Upper lobe of left lung (tissue), 6 donors: ENCODE measurements at regions not wholly inside any gene's neighbourhood (a gene's known extent, or its start where the extent isn't known, plus 50 kb on each side); places are given as distances from the start of the nearest gene placed in this dataset.
A peak's percentile ranks its signal among the peaks of the same experiment; 100 is the strongest.
"Not testable (repeated sequence)": the region's sequence is repeated elsewhere in the genome, so short reads cannot be mapped to it uniquely, and the experiment has no call there.

Experiments
- ATAC-seq, 2 donors: fragments of 200-7000 bp; cut with Tn5 transposase; one replicate each; pipeline ENCODE4 v1.9.1; 2022; ENCODE audit warnings: mild to moderate bottlenecking in 2 of 2, moderate library complexity in 2 of 2; ENCODE audit not compliant: low FRiP score in 2 of 2
- DNase-seq, 2 donors: peaks; one replicate each; pipeline ENCODE4 v3.0.0-alpha.2; 2019 to 2020
- H3K27ac ChIP-seq, 4 donors: fragments of 200-600 bp; sonication (generic); one replicate each; pipeline ENCODE4 v1.5.1; 2016 to 2019
- H3K27me3 ChIP-seq, 4 donors: fragments of 200-600 bp; sonication (generic); one replicate each; pipeline ENCODE4 v1.5.1; 2017 to 2019
- H3K36me3 ChIP-seq, 4 donors: fragments of 200-600 bp; sonication (generic); one replicate each; pipeline ENCODE4 v1.5.1; 2016 to 2019
- H3K4me1 ChIP-seq, 4 donors: fragments of 200-600 bp; sonication (generic); one replicate each; pipeline ENCODE4 v1.5.1; 2018 to 2019
- H3K4me3 ChIP-seq, 4 donors: fragments of 200-600 bp; sonication (generic); one replicate each; pipeline ENCODE4 v1.5.1; 2017 to 2019; ENCODE audit warnings: mild to moderate bottlenecking in 2 of 4, moderate library complexity in 1 of 4
- H3K9me3 ChIP-seq, 4 donors: fragments of 200-600 bp; sonication (generic); one replicate each; pipeline ENCODE4 v1.5.1; 2018 to 2019
- EP300 ChIP-seq, 4 donors: sonication (generic); formaldehyde crosslinking; IDR thresholded peaks; one replicate each; pipeline ENCODE4 v1.5.1; 2017; ENCODE audit warnings: antibody characterized with exemption in 4 of 4, control low read depth in 2 of 4
- POLR2A ChIP-seq, 4 donors: fragments of 450-650 bp; IDR thresholded peaks; one replicate each; pipeline ENCODE4 v1.5.1; 2016 to 2017; ENCODE audit warnings: antibody characterized with exemption in 4 of 4, mild to moderate bottlenecking in 2 of 4
- POLR2AphosphoS5 ChIP-seq, 2 donors: sonication (generic); formaldehyde crosslinking; IDR thresholded peaks; one replicate each; pipeline ENCODE4 v1.5.1; 2017; ENCODE audit warnings: antibody characterized with exemption in 2 of 2
- WGBS, 2 donors: methylation state at CpG; one replicate each; pipeline ENCODE4 v1.1.5; 2017 to 2018; 5-methylcytosine and 5-hydroxymethylcytosine counted together
- TF ChIP-seq, protein P1 (sequence below), 6 experiments: fragments of 450-650 bp in 4 of 6; fragments of 200-600 bp in 2 of 6; sonication (generic) in 2 of 6; IDR thresholded peaks; one replicate each; pipeline ENCODE4 v1.5.1; 2016 to 2019; ENCODE audit warnings: antibody characterized with exemption in 6 of 6
- donor health status: DM: no; HTN: no; CAD: no; lungs with moderate emphysema.
- donor health status: DM: no; HTN: yes; CAD: no; lungs with severe emphysema.

DNA sequence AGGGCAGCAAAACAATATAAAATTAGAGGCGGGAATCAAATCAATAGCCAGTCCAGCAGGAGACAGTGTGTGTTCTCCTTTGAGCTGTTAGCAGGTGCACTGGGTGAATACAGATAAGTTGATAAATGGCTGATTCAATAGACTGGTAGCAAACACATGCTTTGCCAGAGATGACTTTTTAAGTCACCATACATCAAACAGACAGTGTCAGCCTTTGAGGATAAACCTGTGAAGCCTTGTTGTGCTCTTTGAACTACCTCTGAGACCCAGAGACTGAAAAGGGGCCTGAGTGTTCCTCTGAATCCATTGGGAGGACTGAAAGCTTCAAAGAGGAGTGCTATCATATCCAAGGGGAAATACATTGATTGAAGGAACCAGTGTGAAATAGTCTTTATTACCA lies 301.9 kb downstream of the RASEF start:
- no peak for ATAC-seq
- no peak for DNase-seq
- no peaks in the 10 kb centered on the region for H3K36me3 ChIP-seq
- H3K27me3 ChIP-seq, result no peaks in the 10 kb centered on the region
- H3K27ac ChIP-seq, result no peak overlapping the region
- no peaks in the 10 kb centered on the region for H3K9me3 ChIP-seq
- H3K4me1 ChIP-seq, result no peaks in the 10 kb centered on the region
- WGBS, 2 donors, result 77 to 95% methylated on average over 1 of the region's 1 CpG
- no peak for TF ChIP-seq POLR2AphosphoS5 (IDR thresholded peaks at IDR 0.05)
- no peak for TF ChIP-seq POLR2A (IDR thresholded peaks at IDR 0.05)
- TF ChIP-seq, protein P1, sequence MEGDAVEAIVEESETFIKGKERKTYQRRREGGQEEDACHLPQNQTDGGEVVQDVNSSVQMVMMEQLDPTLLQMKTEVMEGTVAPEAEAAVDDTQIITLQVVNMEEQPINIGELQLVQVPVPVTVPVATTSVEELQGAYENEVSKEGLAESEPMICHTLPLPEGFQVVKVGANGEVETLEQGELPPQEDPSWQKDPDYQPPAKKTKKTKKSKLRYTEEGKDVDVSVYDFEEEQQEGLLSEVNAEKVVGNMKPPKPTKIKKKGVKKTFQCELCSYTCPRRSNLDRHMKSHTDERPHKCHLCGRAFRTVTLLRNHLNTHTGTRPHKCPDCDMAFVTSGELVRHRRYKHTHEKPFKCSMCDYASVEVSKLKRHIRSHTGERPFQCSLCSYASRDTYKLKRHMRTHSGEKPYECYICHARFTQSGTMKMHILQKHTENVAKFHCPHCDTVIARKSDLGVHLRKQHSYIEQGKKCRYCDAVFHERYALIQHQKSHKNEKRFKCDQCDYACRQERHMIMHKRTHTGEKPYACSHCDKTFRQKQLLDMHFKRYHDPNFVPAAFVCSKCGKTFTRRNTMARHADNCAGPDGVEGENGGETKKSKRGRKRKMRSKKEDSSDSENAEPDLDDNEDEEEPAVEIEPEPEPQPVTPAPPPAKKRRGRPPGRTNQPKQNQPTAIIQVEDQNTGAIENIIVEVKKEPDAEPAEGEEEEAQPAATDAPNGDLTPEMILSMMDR (IDR thresholded peaks at IDR 0.05), result no peak
- no peak for TF ChIP-seq EP300 (IDR thresholded peaks at IDR 0.05)
- no peak overlapping the region for H3K4me3 ChIP-seq

- 97 to 100% methylated on average over 1 to 3 of the region's 3 CpGs for WGBS, 2 donors
- Histone ChIP-seq H3K4me3 (no peak overlapping the region), H3K27me3 (no peaks in the 10 kb centered on the region), H3K27ac (no peak overlapping the region), H3K4me1 (no peaks in the 10 kb centered on the region), H3K9me3 (no peaks in the 10 kb centered on the region), H3K36me3 (no peaks in the 10 kb centered on the region)
- TF ChIP-seq, protein P1 (IDR thresholded peaks at IDR 0.05), result no peak
- TF ChIP-seq EP300 (IDR thresholded peaks at IDR 0.05), result no peak
- TF ChIP-seq POLR2AphosphoS5 (IDR thresholded peaks at IDR 0.05), result no peak
- TF ChIP-seq POLR2A (IDR thresholded peaks at IDR 0.05), result no peak
- ATAC-seq, result no peak
- DNase-seq, result no peak
These were observed 301.0 kb downstream of the RASEF start for GRCh38 chr9:82761956-82762355.

DNA sequence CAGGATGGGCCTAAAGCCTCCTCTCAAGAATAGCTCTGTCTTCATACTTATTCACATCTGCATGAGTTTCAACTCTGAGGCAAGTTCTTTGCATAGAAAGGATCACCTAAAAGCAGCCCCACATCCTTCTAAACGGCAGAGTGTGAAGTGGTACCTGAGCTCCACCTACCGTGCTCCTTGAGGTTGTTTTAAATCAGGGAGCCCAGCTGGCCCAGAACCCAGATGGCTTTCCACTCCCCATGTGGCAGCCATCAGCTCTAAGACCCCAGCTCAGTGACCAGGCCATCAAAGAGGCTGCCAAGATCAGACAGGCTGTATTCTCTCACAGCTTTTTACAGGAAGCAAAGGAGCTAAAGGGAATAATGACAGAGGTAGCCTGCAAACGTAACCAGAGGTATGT lies 299.3 kb downstream of the RASEF start:
- Histone ChIP-seq H3K27ac (no peak overlapping the region), H3K36me3 (no peaks in the 10 kb centered on the region), H3K9me3 (no peaks in the 10 kb centered on the region), H3K27me3 (no peaks in the 10 kb centered on the region), H3K4me1 (no peaks in the 10 kb centered on the region), H3K4me3 (no peak overlapping the region)
- 21 to 23% methylated on average over 3 of the region's 3 CpGs for WGBS, 2 donors
- ATAC-seq (no peak), DNase-seq (no peak)
- TF ChIP-seq EP300 (IDR thresholded peaks at IDR 0.05) (no peak), POLR2AphosphoS5 (IDR thresholded peaks at IDR 0.05) (no peak), POLR2A (IDR thresholded peaks at IDR 0.05) (no peak)
- TF ChIP-seq, protein P1 (IDR thresholded peaks at IDR 0.05), result no peak

GRCh38 chr9:82764061-82764668 lies 298.8 kb downstream of the RASEF start:
- TF ChIP-seq POLR2AphosphoS5 (IDR thresholded peaks at IDR 0.05), result no peak
- no peak for TF ChIP-seq POLR2A (IDR thresholded peaks at IDR 0.05)
- TF ChIP-seq EP300 (IDR thresholded peaks at IDR 0.05), result no peak
- TF ChIP-seq, protein P1 (IDR thresholded peaks at IDR 0.05), result no peak
- H3K9me3 ChIP-seq, result no peaks in the 10 kb centered on the region
- no peaks in the 10 kb centered on the region for H3K4me1 ChIP-seq
- DNase-seq, result no peak
- H3K27ac ChIP-seq, result no peak overlapping the region
- WGBS, 2 donors, result 38 to 51% methylated on average over 5 of the region's 5 CpGs
- no peaks in the 10 kb centered on the region for H3K36me3 ChIP-seq
- no peak overlapping the region for H3K4me3 ChIP-seq
- H3K27me3 ChIP-seq, result no peaks in the 10 kb centered on the region
- ATAC-seq, result no peak

GRCh38 chr9:82774707-82775231 lies 288.2 kb downstream of the RASEF start:
- H3K27me3 ChIP-seq, H3K36me3 ChIP-seq, H3K4me1 ChIP-seq, H3K4me3 ChIP-seq, ATAC-seq, H3K27ac ChIP-seq, H3K9me3 ChIP-seq: not testable (repeated sequence)
- peak in 1 of 2 donors; percentile 26 for DNase-seq
- WGBS, 2 donors, result 80 to 88% methylated on average over 16 to 19 of the region's 20 CpGs
